ENCODE measurements at regions not wholly inside any gene's neighbourhood (a gene's known extent, or its start where the extent isn't known, plus 50 kb on each side); places are given as distances from the start of the nearest gene placed in this dataset.

DNA sequence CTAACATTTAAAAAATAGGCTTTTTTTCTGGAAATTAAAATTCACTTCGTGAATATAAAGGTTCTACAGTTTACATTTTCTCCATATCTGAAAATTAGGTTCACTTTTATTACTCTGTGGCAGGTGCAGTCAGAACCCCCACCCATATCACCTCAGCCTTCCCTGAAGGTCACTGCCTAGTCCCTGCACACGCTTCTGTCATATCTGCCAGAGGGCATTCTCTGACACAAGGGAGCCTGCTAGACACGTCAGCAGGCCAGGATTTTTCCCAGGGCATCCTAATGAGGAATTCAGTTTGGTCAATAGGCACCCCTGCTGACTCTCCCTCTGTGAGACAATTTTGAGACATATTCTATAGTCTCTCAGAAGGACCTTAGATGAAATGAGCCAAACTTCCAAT, 475.7 kb upstream of the PKDCC start (continued):
- TF ChIP-seq FOS (IDR thresholded peaks at IDR 0.05; ENCODE audit: borderline replicate concordance, extremely low read depth, insufficient read length) = no peak
- no peak for TF ChIP-seq MEF2B (IDR thresholded peaks at IDR 0.05; ENCODE audit: partially characterized antibody, poor library complexity, severe bottlenecking)
- TF ChIP-seq MTA3 (IDR thresholded peaks at IDR 0.05; ENCODE audit: borderline replicate concordance, low read length) = no peak

DNA sequence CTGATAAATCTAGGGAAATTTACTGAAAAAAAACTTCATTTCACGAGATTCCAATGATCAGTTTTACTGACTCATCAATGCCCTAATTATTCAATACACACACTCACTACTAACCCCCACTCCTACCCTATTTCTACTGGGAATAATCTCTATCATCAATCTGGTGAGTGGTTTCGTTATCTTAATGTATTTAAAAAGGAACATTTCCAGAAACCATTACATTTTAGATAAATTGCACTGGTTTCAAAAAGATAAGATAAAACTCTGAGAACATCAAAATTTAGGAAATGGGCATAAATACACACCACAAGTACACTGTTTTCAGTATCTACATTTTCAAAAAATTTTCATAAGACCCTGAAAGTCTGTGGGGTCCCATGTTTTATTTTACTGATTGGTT, 471.4 kb upstream of the PKDCC start:
- BruUV-seq (replicated peaks) = no TSS peak
- H3K27ac ChIP-seq (ENCODE audit: control insufficient read depth, insufficient read depth) = no peak overlapping the region
- ATAC-seq = no peak
- SMC1A ChIA-PET (ENCODE audit: uncharacterized antibody, unreplicated experiment) = no interaction called here
- FAIRE-seq = no peak
- H2AFZ ChIP-seq (ENCODE audit: control insufficient read depth, low read depth, low read length) = no peak overlapping the region
- CTCF ChIA-PET = no interaction called here
- intact Hi-C loops (cut with micrococcal nuclease; ENCODE audit: unreplicated experiment) (no loop called here), in situ Hi-C loops (cut with MboI) (no loop called here)
- H4K20me1 ChIP-seq (ENCODE audit: control insufficient read depth, insufficient read depth) = no peaks in the 10 kb centered on the region
- no peaks in the 10 kb centered on the region for H3K79me2 ChIP-seq (ENCODE audit: control insufficient read depth, insufficient read depth, low read length)
- H3K4me3 ChIP-seq = no peak overlapping the region
- H3K4me1 ChIP-seq (ENCODE audit: control insufficient read depth, insufficient read depth, low read length) = no peaks in the 10 kb centered on the region
- DNase-seq (ENCODE audit: low read depth, low spot score) = no peak
- RAD21 ChIA-PET (ENCODE audit: unreplicated experiment) = no interaction called here
- H3K4me2 ChIP-seq (ENCODE audit: control insufficient read depth, insufficient read depth) = no peak overlapping the region
- 0% methylated on average over 2 of the region's 2 CpGs for WGBS (ENCODE audit: insufficient coverage, insufficient replicate concordance, low lambda C conversion rate, missing lambda C conversion rate)
- no peaks in the 10 kb centered on the region for H3K36me3 ChIP-seq (ENCODE audit: control insufficient read depth in 2 of 2, insufficient read depth in 2 of 2, low read length in 1 of 2)
- POLR2A ChIA-PET = no interaction called here
- no peaks in the 10 kb centered on the region for H3K27me3 ChIP-seq (replicated peaks in 1 of 2; ENCODE audit: control insufficient read depth in 2 of 2, insufficient read depth in 2 of 2, low read length in 1 of 2)
- no peak overlapping the region for H3K9ac ChIP-seq (ENCODE audit: control insufficient read depth, insufficient read depth, low read length)
- no peaks in the 10 kb centered on the region for H3K9me3 ChIP-seq (replicated peaks; ENCODE audit: control insufficient read depth, insufficient read depth, low read length)
- TF ChIP-seq ETV6 (conservative IDR thresholded peaks at IDR 0.05 in 1 of 2, IDR thresholded peaks at IDR 0.05 in 1 of 2; ENCODE audit: borderline replicate concordance in 1 of 2, low read depth in 1 of 2) (no peak), CBX5 (IDR thresholded peaks at IDR 0.05; ENCODE audit: low read depth) (no peak), SMARCA5 (IDR thresholded peaks at IDR 0.05) (no peak), TCF3 (IDR thresholded peaks at IDR 0.05; ENCODE audit: borderline replicate concordance, insufficient read depth, low read depth, low read length) (no peak), POLR2A (IDR thresholded peaks at IDR 0.05; ENCODE audit: low read depth, low read length) (no peak), BCL11A (IDR thresholded peaks at IDR 0.05; ENCODE audit: low read depth, low read length) (no peak), POLR2AphosphoS2 (IDR thresholded peaks at IDR 0.05; ENCODE audit: low read depth, low read length) (no peak), MTA3 (IDR thresholded peaks at IDR 0.05; ENCODE audit: borderline replicate concordance, low read length) (no peak), CREB1 (IDR thresholded peaks at IDR 0.05; ENCODE audit: low read depth) (no peak), ESRRA (IDR thresholded peaks at IDR 0.05; ENCODE audit: low read length) (no peak), SMAD1 (IDR thresholded peaks at IDR 0.05; ENCODE audit: low read depth, partially characterized antibody) (no peak), MYB (IDR thresholded peaks at IDR 0.05; ENCODE audit: borderline replicate concordance, low read depth, low read length) (no peak), ZNF24 (IDR thresholded peaks at IDR 0.05) (no peak), BACH1 (IDR thresholded peaks at IDR 0.05; ENCODE audit: borderline replicate concordance) (no peak)
- TF ChIP-seq, protein P1, sequence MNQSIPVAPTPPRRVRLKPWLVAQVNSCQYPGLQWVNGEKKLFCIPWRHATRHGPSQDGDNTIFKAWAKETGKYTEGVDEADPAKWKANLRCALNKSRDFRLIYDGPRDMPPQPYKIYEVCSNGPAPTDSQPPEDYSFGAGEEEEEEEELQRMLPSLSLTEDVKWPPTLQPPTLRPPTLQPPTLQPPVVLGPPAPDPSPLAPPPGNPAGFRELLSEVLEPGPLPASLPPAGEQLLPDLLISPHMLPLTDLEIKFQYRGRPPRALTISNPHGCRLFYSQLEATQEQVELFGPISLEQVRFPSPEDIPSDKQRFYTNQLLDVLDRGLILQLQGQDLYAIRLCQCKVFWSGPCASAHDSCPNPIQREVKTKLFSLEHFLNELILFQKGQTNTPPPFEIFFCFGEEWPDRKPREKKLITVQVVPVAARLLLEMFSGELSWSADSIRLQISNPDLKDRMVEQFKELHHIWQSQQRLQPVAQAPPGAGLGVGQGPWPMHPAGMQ (IDR thresholded peaks at IDR 0.05; ENCODE audit: borderline replicate concordance) = no peak
- TF ChIP-seq, protein P2, sequence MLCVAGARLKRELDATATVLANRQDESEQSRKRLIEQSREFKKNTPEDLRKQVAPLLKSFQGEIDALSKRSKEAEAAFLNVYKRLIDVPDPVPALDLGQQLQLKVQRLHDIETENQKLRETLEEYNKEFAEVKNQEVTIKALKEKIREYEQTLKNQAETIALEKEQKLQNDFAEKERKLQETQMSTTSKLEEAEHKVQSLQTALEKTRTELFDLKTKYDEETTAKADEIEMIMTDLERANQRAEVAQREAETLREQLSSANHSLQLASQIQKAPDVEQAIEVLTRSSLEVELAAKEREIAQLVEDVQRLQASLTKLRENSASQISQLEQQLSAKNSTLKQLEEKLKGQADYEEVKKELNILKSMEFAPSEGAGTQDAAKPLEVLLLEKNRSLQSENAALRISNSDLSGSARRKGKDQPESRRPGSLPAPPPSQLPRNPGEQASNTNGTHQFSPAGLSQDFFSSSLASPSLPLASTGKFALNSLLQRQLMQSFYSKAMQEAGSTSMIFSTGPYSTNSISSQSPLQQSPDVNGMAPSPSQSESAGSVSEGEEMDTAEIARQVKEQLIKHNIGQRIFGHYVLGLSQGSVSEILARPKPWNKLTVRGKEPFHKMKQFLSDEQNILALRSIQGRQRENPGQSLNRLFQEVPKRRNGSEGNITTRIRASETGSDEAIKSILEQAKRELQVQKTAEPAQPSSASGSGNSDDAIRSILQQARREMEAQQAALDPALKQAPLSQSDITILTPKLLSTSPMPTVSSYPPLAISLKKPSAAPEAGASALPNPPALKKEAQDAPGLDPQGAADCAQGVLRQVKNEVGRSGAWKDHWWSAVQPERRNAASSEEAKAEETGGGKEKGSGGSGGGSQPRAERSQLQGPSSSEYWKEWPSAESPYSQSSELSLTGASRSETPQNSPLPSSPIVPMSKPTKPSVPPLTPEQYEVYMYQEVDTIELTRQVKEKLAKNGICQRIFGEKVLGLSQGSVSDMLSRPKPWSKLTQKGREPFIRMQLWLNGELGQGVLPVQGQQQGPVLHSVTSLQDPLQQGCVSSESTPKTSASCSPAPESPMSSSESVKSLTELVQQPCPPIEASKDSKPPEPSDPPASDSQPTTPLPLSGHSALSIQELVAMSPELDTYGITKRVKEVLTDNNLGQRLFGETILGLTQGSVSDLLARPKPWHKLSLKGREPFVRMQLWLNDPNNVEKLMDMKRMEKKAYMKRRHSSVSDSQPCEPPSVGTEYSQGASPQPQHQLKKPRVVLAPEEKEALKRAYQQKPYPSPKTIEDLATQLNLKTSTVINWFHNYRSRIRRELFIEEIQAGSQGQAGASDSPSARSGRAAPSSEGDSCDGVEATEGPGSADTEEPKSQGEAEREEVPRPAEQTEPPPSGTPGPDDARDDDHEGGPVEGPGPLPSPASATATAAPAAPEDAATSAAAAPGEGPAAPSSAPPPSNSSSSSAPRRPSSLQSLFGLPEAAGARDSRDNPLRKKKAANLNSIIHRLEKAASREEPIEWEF (IDR thresholded peaks at IDR 0.05; ENCODE audit: insufficient replicate concordance, low read depth, low read length) = no peak
- TF ChIP-seq, protein P3, sequence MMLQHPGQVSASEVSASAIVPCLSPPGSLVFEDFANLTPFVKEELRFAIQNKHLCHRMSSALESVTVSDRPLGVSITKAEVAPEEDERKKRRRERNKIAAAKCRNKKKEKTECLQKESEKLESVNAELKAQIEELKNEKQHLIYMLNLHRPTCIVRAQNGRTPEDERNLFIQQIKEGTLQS (IDR thresholded peaks at IDR 0.05; ENCODE audit: borderline replicate concordance, extremely low read depth, low read depth, low read length) = no peak

Data from GM12878 (cell line).